Mammary epithelial cell (primary cell): ENCODE measurements at regions not wholly inside any gene's neighbourhood (a gene's known extent, or its start where the extent isn't known, plus 50 kb on each side); places are given as distances from the start of the nearest gene placed in this dataset.

ENCODE experiments used
- CTCF ChIP-seq, 2 donors: IDR thresholded peaks in 1 of 2; conservative IDR thresholded peaks in 1 of 2; 2 replicates each; pipeline ENCODE4 v1.5.1; 2011 to 2012; ENCODE audit warnings: inconsistent platforms in 2 of 2, low read length in 2 of 2, mild to moderate bottlenecking in 2 of 2, control low read depth in 1 of 2, low read depth in 1 of 2; ENCODE audit not compliant: insufficient read depth in 1 of 2; ENCODE audit errors: extremely low read depth in 1 of 2
- EZH2 ChIP-seq: IDR thresholded peaks from 2 replicates; pipeline ENCODE4 v1.6.1; 2012; ENCODE audit warnings: low read length, inconsistent platforms, borderline replicate concordance

GRCh38 chr5:166398131-166398530, 1893.3 kb upstream of the WWC1 start:
- TF ChIP-seq CTCF (conservative IDR thresholded peaks at IDR 0.05 in 1 of 2, IDR thresholded peaks at IDR 0.05 in 1 of 2; ENCODE audit: extremely low read depth in 1 of 2, insufficient read depth in 1 of 2, low read depth in 1 of 2, low read length in 2 of 2) = no peak
- no peak for TF ChIP-seq EZH2
